HepG2 (cell line): ENCODE measurements at regions not wholly inside any gene's neighbourhood (a gene's known extent, or its start where the extent isn't known, plus 50 kb on each side); places are given as distances from the start of the nearest gene placed in this dataset.

Experiments
- ATAC-seq: fragments of 200-7000 bp; cut with Tn5 transposase; 3 replicates; pipeline ENCODE4 v1.9.1; 2020; ENCODE audit warnings: mild to moderate bottlenecking, moderate library complexity
- BruUV-seq: library from RNA; stranded (reverse); fragments of 400-500 nt; replicated peaks from 2 replicates; lab custom pipeline; 2021; lab: Mats Ljungman, UMichigan
- CTCF ChIA-PET: fragments of 300-600 bp; formaldehyde crosslinking; extraction: SDS; loops from one replicate; lab custom pipeline; 2021; ENCODE audit warnings: low total read pairs, inconsistent platforms, low intra/inter-chr PET ratio; lab: Yijun Ruan, JAX
- POLR2A ChIA-PET: fragments of 350-600 bp; sonication (Branson Sonifier 250); formaldehyde crosslinking; loops from one replicate; lab custom pipeline; 2020; ENCODE audit warnings: antibody characterized with exemption, inconsistent platforms; lab: Yijun Ruan, JAX
- DNase-seq: peaks from one replicate; pipeline ENCODE4 v3.0.0-alpha.2; 2015; ENCODE audit warnings: low spot score
- FAIRE-seq: peaks from 3 replicates; lab custom pipeline; 2011; peaks lifted over from hg19 to GRCh38; lab: Jason Lieb, UNC
- H2AFZ ChIP-seq: one replicate; pipeline ENCODE4 v1.6.1; 2011; ENCODE audit warnings: low read length, inconsistent platforms
- H3K27ac ChIP-seq: fragments of 300-600 bp; 3 replicates; pipeline ENCODE4 v1.8.0; 2011; ENCODE audit warnings: mixed run types, mild to moderate bottlenecking, mixed read lengths, low read length, inconsistent platforms; ENCODE audit not compliant: insufficient read depth; ENCODE audit errors: extremely low read length
- H3K27me3 ChIP-seq, 2 experiments: fragments of 200-600 bp in 1 of 2; 2 replicates in 1 of 2; 3 replicates in 1 of 2; pipeline versions ENCODE4 v1.6.0 to v1.8.0; 2011; ENCODE audit warnings: low read length in 2 of 2, mild to moderate bottlenecking in 2 of 2, moderate library complexity in 2 of 2, inconsistent platforms in 1 of 2; ENCODE audit not compliant: insufficient read depth in 2 of 2, control insufficient read depth in 1 of 2
- H3K36me3 ChIP-seq, 2 experiments: fragments of 200-600 bp in 1 of 2; replicated peaks in 1 of 2; 2 replicates in 1 of 2; 3 replicates in 1 of 2; pipeline versions ENCODE4 v1.5.1 to v1.8.0; 2011; ENCODE audit warnings: low read length in 2 of 2, inconsistent platforms in 1 of 2; ENCODE audit not compliant: insufficient read depth in 2 of 2, control insufficient read depth in 1 of 2
- H3K4me1 ChIP-seq: 2 replicates; pipeline ENCODE4 v1.5.1; 2012; ENCODE audit warnings: low read length, inconsistent platforms; ENCODE audit not compliant: insufficient read depth
- H3K4me2 ChIP-seq: 2 replicates; pipeline ENCODE4 v1.6.0; 2011; ENCODE audit warnings: low read depth, low read length, inconsistent platforms
- H3K4me3 ChIP-seq, 3 experiments: fragments of 200-600 bp in 1 of 3; sonication (generic), shearing (Covaris generic) in 1 of 3; replicated peaks in 1 of 3; 2 replicates each; pipeline ENCODE4 v1.5.1; 2011 to 2016; ENCODE audit warnings: low read length in 3 of 3, inconsistent platforms in 2 of 3, low read depth in 2 of 3, mild to moderate bottlenecking in 2 of 3, control low read depth in 1 of 3, mixed read lengths in 1 of 3; ENCODE audit not compliant: insufficient read depth in 1 of 3
- H3K79me2 ChIP-seq: one replicate; pipeline ENCODE4 v1.6.1; 2011; ENCODE audit warnings: low read length, inconsistent platforms; ENCODE audit not compliant: insufficient read depth
- H3K9ac ChIP-seq: 2 replicates; pipeline ENCODE4 v1.6.0; 2011; ENCODE audit warnings: mild to moderate bottlenecking, low read depth, low read length, inconsistent platforms; ENCODE audit not compliant: insufficient read depth
- H3K9me3 ChIP-seq: 2 replicates; pipeline ENCODE4 v1.5.1; 2012; ENCODE audit warnings: mild to moderate bottlenecking, low read length
- H4K20me1 ChIP-seq: 2 replicates; pipeline ENCODE4 v1.6.0; 2011; ENCODE audit warnings: inconsistent platforms, mild to moderate bottlenecking, low read length, moderate library complexity; ENCODE audit not compliant: insufficient read depth
- AFF4 ChIP-seq: sonication (generic); formaldehyde crosslinking; IDR thresholded peaks from 2 replicates; pipeline ENCODE4 v1.4.0; 2020; ENCODE audit warnings: missing genetic modification reagents
- CBX2 ChIP-seq, 2 experiments: fragments of 200-600 bp in 1 of 2; sonication (generic); formaldehyde crosslinking in 1 of 2; IDR thresholded peaks; 2 replicates each; pipeline versions ENCODE4 v1.7.0 to v1.8.1; 2018 to 2022; ENCODE audit warnings: low read depth in 2 of 2, low read length in 1 of 2, mild to moderate bottlenecking in 1 of 2, missing genetic modification reagents in 1 of 2
- GABPA ChIP-seq, 2 experiments: IDR thresholded peaks; 2 replicates each; pipeline ENCODE4 v1.6.1; 2011 to 2016; ENCODE audit warnings: low read depth in 2 of 2, low read length in 1 of 2, missing biosample characterization in 1 of 2, missing genetic modification characterization in 1 of 2
- PLRG1 ChIP-seq: fragments of 450-650 bp; conservative IDR thresholded peaks from 2 replicates; pipeline ENCODE4 v1.6.1; 2016
- SNRNP70 ChIP-seq: fragments of 200-400 bp; formaldehyde crosslinking; IDR thresholded peaks from 2 replicates; pipeline ENCODE4 v1.6.1; 2017; ENCODE audit warnings: mild to moderate bottlenecking, low read depth, low read length, moderate library complexity
- ZNF230 ChIP-seq: sonication (generic); formaldehyde crosslinking; IDR thresholded peaks from 2 replicates; pipeline ENCODE4 v1.4.0; 2020; ENCODE audit warnings: mild to moderate bottlenecking, missing genetic modification reagents
- ZNF264 ChIP-seq: sonication (generic); formaldehyde crosslinking; IDR thresholded peaks from 2 replicates; pipeline ENCODE4 v1.4.0; 2020; ENCODE audit warnings: missing genetic modification reagents
- ZNF569 ChIP-seq: sonication (generic); formaldehyde crosslinking; IDR thresholded peaks from 2 replicates; pipeline ENCODE4 v1.5.0; 2020; ENCODE audit warnings: mild to moderate bottlenecking, missing genetic modification reagents, moderate library complexity, borderline replicate concordance
- WGBS: methylation state at CpG from one replicate; pipeline ENCODE4 v1.1.6; 2017; ENCODE audit warnings: low lambda C conversion rate; 5-methylcytosine and 5-hydroxymethylcytosine counted together
- in situ Hi-C: cut with HindIII; loops from 2 replicates; pipeline ENCODE4 v1.10.0; 2017; ENCODE audit warnings: low pct_unique_long_range_greater_than_20kb; ENCODE audit not compliant: extremely low pct_ligation_motif_present
- intact Hi-C: fragments of 100-400 bp; cut with micrococcal nuclease; formaldehyde crosslinking; loops from one replicate; pipeline ENCODE4 v1.10.0; 2022; ENCODE audit not compliant: unreplicated experiment
- TF ChIP-seq, protein P1 (sequence below): sonication (generic); formaldehyde crosslinking; IDR thresholded peaks from 2 replicates; pipeline ENCODE4 v1.5.1; 2020; ENCODE audit warnings: mild to moderate bottlenecking, missing genetic modification reagents, borderline replicate concordance
- TF ChIP-seq, protein P2 (sequence below): IDR thresholded peaks from 2 replicates; pipeline ENCODE4 v1.6.1; 2016; ENCODE audit warnings: missing biosample characterization, missing genetic modification reagents, low read depth
- TF ChIP-seq, protein P3 (sequence below): fragments of 450-650 bp; IDR thresholded peaks from 2 replicates; pipeline ENCODE4 v1.6.1; 2017

DNA sequence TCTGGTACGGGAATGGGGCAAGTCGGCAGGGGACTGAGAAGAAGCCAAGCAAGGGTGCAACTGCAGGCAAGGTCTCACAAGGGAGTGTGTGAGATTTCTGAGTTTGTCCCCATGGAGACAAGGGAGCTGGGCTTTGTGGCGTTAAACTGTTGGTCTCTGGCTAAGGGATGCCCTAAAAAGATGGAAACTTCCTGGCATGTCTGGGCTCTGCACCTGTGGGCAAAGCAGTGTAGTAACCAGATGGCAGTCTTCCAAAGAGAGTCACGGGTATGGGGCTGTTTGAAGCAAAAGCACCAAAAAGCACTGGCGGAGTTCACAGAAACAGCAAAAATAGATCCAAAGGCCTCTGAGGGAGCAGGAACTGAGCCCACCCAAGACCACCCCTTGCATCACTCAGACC is 104.8 kb upstream of the SLC44A3 start:
- in situ Hi-C loops = no loop called here
- BruUV-seq = no TSS peak
- Histone ChIP-seq H3K79me2 (no peaks in the 10 kb centered on the region), H2AFZ (no peak overlapping the region), H3K4me2 (no peak overlapping the region), H4K20me1 (no peaks in the 10 kb centered on the region), H3K9me3 (no peaks in the 10 kb centered on the region), H3K27ac (no peak overlapping the region), H3K4me1 (peaks cover 30% of the 10 kb centered on the region), H3K27me3 (no peaks in the 10 kb centered on the region), H3K36me3 (no peaks in the 10 kb centered on the region), H3K4me3 (no peak overlapping the region), H3K9ac (no peak overlapping the region)
- ChIA-PET POLR2A (no interaction called here), CTCF (no interaction called here)
- ATAC-seq (no peak), DNase-seq (no peak), FAIRE-seq (no peak)
- intact Hi-C loops = no loop called here
- 97% methylated on average over 5 of the region's 5 CpGs for WGBS
- no peak for TF ChIP-seq PLRG1
- no peak for TF ChIP-seq ZNF230 (CRISPR knock-in tag)
- TF ChIP-seq, protein P1, sequence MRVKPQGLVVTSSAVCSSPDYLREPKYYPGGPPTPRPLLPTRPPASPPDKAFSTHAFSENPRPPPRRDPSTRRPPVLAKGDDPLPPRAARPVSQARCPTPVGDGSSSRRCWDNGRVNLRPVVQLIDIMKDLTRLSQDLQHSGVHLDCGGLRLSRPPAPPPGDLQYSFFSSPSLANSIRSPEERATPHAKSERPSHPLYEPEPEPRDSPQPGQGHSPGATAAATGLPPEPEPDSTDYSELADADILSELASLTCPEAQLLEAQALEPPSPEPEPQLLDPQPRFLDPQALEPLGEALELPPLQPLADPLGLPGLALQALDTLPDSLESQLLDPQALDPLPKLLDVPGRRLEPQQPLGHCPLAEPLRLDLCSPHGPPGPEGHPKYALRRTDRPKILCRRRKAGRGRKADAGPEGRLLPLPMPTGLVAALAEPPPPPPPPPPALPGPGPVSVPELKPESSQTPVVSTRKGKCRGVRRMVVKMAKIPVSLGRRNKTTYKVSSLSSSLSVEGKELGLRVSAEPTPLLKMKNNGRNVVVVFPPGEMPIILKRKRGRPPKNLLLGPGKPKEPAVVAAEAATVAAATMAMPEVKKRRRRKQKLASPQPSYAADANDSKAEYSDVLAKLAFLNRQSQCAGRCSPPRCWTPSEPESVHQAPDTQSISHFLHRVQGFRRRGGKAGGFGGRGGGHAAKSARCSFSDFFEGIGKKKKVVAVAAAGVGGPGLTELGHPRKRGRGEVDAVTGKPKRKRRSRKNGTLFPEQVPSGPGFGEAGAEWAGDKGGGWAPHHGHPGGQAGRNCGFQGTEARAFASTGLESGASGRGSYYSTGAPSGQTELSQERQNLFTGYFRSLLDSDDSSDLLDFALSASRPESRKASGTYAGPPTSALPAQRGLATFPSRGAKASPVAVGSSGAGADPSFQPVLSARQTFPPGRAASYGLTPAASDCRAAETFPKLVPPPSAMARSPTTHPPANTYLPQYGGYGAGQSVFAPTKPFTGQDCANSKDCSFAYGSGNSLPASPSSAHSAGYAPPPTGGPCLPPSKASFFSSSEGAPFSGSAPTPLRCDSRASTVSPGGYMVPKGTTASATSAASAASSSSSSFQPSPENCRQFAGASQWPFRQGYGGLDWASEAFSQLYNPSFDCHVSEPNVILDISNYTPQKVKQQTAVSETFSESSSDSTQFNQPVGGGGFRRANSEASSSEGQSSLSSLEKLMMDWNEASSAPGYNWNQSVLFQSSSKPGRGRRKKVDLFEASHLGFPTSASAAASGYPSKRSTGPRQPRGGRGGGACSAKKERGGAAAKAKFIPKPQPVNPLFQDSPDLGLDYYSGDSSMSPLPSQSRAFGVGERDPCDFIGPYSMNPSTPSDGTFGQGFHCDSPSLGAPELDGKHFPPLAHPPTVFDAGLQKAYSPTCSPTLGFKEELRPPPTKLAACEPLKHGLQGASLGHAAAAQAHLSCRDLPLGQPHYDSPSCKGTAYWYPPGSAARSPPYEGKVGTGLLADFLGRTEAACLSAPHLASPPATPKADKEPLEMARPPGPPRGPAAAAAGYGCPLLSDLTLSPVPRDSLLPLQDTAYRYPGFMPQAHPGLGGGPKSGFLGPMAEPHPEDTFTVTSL = no peak
- no peak for TF ChIP-seq ZNF569 (CRISPR knock-in tag)
- TF ChIP-seq, protein P2, sequence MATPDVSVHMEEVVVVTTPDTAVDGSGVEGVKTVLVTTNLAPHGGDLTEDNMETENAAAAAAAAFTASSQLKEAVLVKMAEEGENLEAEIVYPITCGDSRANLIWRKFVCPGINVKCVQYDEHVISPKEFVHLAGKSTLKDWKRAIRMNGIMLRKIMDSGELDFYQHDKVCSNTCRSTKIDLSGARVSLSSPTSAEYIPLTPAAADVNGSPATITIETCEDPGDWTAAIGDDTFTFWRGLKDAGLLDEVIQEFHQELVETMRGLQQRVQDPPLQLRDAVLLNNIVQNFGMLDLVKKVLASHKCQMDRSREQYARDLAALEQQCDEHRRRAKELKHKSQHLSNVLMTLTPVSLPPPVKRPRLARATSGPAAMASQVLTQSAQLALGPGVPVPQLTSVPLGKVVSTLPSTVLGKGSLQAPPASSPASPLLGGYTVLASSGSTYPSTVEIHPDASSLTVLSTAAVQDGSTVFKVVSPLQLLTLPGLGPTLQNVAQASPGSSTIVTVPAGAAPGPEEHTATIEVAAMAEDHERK (CRISPR knock-in tag) = no peak
- no peak for TF ChIP-seq AFF4 (CRISPR knock-in tag)
- no peak for TF ChIP-seq SNRNP70
- TF ChIP-seq, protein P3, sequence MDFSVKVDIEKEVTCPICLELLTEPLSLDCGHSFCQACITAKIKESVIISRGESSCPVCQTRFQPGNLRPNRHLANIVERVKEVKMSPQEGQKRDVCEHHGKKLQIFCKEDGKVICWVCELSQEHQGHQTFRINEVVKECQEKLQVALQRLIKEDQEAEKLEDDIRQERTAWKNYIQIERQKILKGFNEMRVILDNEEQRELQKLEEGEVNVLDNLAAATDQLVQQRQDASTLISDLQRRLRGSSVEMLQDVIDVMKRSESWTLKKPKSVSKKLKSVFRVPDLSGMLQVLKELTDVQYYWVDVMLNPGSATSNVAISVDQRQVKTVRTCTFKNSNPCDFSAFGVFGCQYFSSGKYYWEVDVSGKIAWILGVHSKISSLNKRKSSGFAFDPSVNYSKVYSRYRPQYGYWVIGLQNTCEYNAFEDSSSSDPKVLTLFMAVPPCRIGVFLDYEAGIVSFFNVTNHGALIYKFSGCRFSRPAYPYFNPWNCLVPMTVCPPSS = no peak
- no peak for TF ChIP-seq ZNF264
- no peak for TF ChIP-seq GABPA (IDR thresholded peaks at IDR 0.05; ENCODE audit: low read depth, low read length)
- no peak for TF ChIP-seq GABPA (CRISPR knock-in tag; IDR thresholded peaks at IDR 0.05; ENCODE audit: low read depth)
- no peak for TF ChIP-seq CBX2 (IDR thresholded peaks at IDR 0.05; ENCODE audit: low read depth, low read length)
- no peak for TF ChIP-seq CBX2 (CRISPR knock-in tag; IDR thresholded peaks at IDR 0.05; ENCODE audit: low read depth)
